K562 (cell line): ENCODE measurements at regions not wholly inside any gene's neighbourhood (a gene's known extent, or its start where the extent isn't known, plus 50 kb on each side); places are given as distances from the start of the nearest gene placed in this dataset.
A peak's percentile ranks its signal among the peaks of the same experiment; 100 is the strongest.

ENCODE experiments used
- E2F8 ChIP-seq: fragments of 450-650 bp; IDR thresholded peaks from 2 replicates; pipeline ENCODE4 v1.7.1; 2018; ENCODE audit warnings: mild to moderate bottlenecking, low read depth; ENCODE audit not compliant: partially characterized antibody
- MAFK ChIP-seq: IDR thresholded peaks from 2 replicates; pipeline ENCODE4 v1.6.1; 2011; ENCODE audit warnings: low read length, improper control_type of control experiment
- MBD2 ChIP-seq: sonication (generic); IDR thresholded peaks from 2 replicates; pipeline ENCODE4 v1.6.1; 2016; ENCODE audit warnings: low read depth, borderline replicate concordance
- MECOM ChIP-seq: fragments of 250-450 bp; sonication (Bioruptor Pico); IDR thresholded peaks from 2 replicates; pipeline ENCODE4 v1.8.0; 2022; ENCODE audit warnings: inconsistent platforms
- NBN ChIP-seq: fragments of 450-650 bp; IDR thresholded peaks from 2 replicates; pipeline ENCODE4 v1.6.1; 2016; ENCODE audit warnings: low read depth, mild to moderate bottlenecking
- PTBP1 ChIP-seq: fragments of 200-400 bp; formaldehyde crosslinking; IDR thresholded peaks from 2 replicates; pipeline ENCODE4 v1.6.1; 2017; ENCODE audit warnings: low read depth, low read length
- PYGO2 ChIP-seq: fragments of 450-650 bp; IDR thresholded peaks from 2 replicates; pipeline ENCODE4 v1.6.1; 2016; ENCODE audit warnings: mild to moderate bottlenecking, missing genetic modification characterization, moderate library complexity, missing compliant biosample characterization
- RBM15 ChIP-seq: fragments of 200-400 bp; formaldehyde crosslinking; IDR thresholded peaks from 2 replicates; pipeline ENCODE4 v1.6.1; 2018; ENCODE audit warnings: mild to moderate bottlenecking, low read length, moderate library complexity; ENCODE audit not compliant: insufficient read depth
- RBM22 ChIP-seq: fragments of 200-400 bp; formaldehyde crosslinking; IDR thresholded peaks from 2 replicates; pipeline ENCODE4 v1.6.1; 2018; ENCODE audit warnings: low read length, low read depth; ENCODE audit not compliant: poor library complexity, severe bottlenecking
- SIX5 ChIP-seq, 2 experiments: IDR thresholded peaks; 2 replicates each; pipeline ENCODE4 v1.6.1; 2011; ENCODE audit warnings: low read length in 2 of 2, borderline replicate concordance in 1 of 2, low read depth in 1 of 2, mild to moderate bottlenecking in 1 of 2, moderate library complexity in 1 of 2; ENCODE audit not compliant: insufficient read depth in 1 of 2
- U2AF2 ChIP-seq: fragments of 200-400 bp; formaldehyde crosslinking; optimal IDR thresholded peaks from 2 replicates; pipeline ENCODE3; 2017; ENCODE audit warnings: low read depth, mild to moderate bottlenecking, low read length
- ZNF184 ChIP-seq: sonication (generic); formaldehyde crosslinking; IDR thresholded peaks from 2 replicates; pipeline ENCODE4 v1.5.0; 2020; ENCODE audit warnings: missing genetic modification reagents
- ZNF347 ChIP-seq: fragments of 450-650 bp; formaldehyde crosslinking; IDR thresholded peaks from 2 replicates; pipeline ENCODE4 v1.4.0; 2020; ENCODE audit warnings: low read depth, mild to moderate bottlenecking, moderate library complexity
- ZNF639 ChIP-seq, 2 experiments: fragments of 200-800 bp in 1 of 2; sonication (Bioruptor generic) in 1 of 2; sonication (generic) in 1 of 2; formaldehyde crosslinking in 1 of 2; IDR thresholded peaks in 1 of 2; conservative IDR thresholded peaks in 1 of 2; 2 replicates each; pipeline versions ENCODE4 v1.5.0 to v1.6.1; 2016 to 2020; ENCODE audit warnings: missing compliant biosample characterization in 1 of 2, missing genetic modification characterization in 1 of 2, missing genetic modification reagents in 1 of 2
- ZNF668 ChIP-seq: fragments of 250-450 bp; sonication (Bioruptor Pico); IDR thresholded peaks from 2 replicates; pipeline ENCODE4 v1.8.0; 2022; ENCODE audit warnings: mild to moderate bottlenecking, inconsistent platforms
- TF ChIP-seq, protein P1 (sequence below), 3 experiments: IDR thresholded peaks in 2 of 3; conservative IDR thresholded peaks in 1 of 3; 2 replicates each; pipeline ENCODE4 v1.5.1; 2011 to 2012; ENCODE audit warnings: low read length in 3 of 3, mild to moderate bottlenecking in 3 of 3, control low read depth in 2 of 3, improper control_type of control experiment in 1 of 3, inconsistent platforms in 1 of 3, low read depth in 1 of 3, mixed read lengths in 1 of 3, moderate library complexity in 1 of 3; ENCODE audit not compliant: insufficient read depth in 2 of 3
- TF ChIP-seq, protein P2 (sequence below), 2 experiments: fragments of 450-650 bp; conservative IDR thresholded peaks; 2 replicates each; pipeline ENCODE4 v1.6.1; 2017; ENCODE audit warnings: mild to moderate bottlenecking in 2 of 2, moderate library complexity in 2 of 2
- TF ChIP-seq, protein P3 (sequence below), 2 experiments: fragments of 250-450 bp in 1 of 2; fragments of 450-650 bp in 1 of 2; sonication (Bioruptor Pico) in 1 of 2; IDR thresholded peaks; 2 replicates each; pipeline versions ENCODE4 v1.6.1 to v1.8.0; 2016 to 2021; ENCODE audit warnings: mild to moderate bottlenecking in 2 of 2, moderate library complexity in 2 of 2, missing compliant biosample characterization in 1 of 2, missing genetic modification characterization in 1 of 2

DNA sequence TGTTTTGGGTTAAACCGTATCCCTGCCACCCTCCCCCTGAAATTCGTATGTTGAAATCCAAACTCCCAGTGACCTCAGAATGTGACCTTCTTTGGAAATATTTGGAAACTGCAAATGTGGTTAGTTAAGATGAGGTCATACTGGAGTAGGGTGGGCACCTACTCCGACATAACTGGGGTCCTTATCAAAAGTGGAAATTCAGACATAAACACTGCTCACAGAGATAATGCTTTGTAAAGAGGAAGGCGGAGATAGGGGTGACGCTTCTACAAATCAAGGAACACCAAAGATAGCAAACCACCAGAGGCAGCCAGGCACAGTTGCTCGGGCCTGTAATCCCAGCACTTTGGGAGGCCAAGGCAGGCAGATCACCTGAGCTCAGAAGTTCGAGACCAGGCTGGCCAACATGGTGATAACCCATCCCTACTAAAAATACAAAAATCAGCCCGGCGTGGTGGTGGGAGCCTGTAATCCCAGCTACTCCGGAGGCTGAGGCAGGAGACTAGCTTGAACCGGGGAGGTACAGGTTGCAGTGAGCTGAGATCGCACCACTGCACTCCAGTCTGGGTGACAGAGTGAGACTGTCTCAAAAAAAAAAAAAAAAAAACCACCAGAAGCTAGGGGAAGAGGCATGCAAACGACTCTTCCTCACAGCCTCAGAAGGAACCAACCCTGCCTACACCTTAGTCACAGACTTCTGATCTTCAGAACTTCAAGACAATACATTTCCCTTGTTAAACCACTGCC lies 51.1 kb upstream of the CHD2 start (continued):
- TF ChIP-seq, protein P1, sequence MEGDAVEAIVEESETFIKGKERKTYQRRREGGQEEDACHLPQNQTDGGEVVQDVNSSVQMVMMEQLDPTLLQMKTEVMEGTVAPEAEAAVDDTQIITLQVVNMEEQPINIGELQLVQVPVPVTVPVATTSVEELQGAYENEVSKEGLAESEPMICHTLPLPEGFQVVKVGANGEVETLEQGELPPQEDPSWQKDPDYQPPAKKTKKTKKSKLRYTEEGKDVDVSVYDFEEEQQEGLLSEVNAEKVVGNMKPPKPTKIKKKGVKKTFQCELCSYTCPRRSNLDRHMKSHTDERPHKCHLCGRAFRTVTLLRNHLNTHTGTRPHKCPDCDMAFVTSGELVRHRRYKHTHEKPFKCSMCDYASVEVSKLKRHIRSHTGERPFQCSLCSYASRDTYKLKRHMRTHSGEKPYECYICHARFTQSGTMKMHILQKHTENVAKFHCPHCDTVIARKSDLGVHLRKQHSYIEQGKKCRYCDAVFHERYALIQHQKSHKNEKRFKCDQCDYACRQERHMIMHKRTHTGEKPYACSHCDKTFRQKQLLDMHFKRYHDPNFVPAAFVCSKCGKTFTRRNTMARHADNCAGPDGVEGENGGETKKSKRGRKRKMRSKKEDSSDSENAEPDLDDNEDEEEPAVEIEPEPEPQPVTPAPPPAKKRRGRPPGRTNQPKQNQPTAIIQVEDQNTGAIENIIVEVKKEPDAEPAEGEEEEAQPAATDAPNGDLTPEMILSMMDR (IDR thresholded peaks at IDR 0.05 in 2 of 3, conservative IDR thresholded peaks at IDR 0.05 in 1 of 3; ENCODE audit: insufficient read depth in 2 of 3, low read depth in 1 of 3, low read length in 3 of 3): no peak
- TF ChIP-seq, protein P2, sequence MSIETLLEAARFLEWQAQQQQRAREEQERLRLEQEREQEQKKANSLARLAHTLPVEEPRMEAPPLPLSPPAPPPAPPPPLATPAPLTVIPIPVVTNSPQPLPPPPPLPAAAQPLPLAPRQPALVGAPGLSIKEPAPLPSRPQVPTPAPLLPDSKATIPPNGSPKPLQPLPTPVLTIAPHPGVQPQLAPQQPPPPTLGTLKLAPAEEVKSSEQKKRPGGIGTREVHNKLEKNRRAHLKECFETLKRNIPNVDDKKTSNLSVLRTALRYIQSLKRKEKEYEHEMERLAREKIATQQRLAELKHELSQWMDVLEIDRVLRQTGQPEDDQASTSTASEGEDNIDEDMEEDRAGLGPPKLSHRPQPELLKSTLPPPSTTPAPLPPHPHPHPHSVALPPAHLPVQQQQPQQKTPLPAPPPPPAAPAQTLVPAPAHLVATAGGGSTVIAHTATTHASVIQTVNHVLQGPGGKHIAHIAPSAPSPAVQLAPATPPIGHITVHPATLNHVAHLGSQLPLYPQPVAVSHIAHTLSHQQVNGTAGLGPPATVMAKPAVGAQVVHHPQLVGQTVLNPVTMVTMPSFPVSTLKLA (conservative IDR thresholded peaks at IDR 0.05): no peak; a peak in 1 of 4 replicates
- TF ChIP-seq SIX5 (IDR thresholded peaks at IDR 0.05; ENCODE audit: borderline replicate concordance in 1 of 2, insufficient read depth in 1 of 2, low read depth in 1 of 2, low read length in 2 of 2): no peak
- TF ChIP-seq NBN: no peak
- no peak for TF ChIP-seq ZNF347
- TF ChIP-seq E2F8: no peak
- TF ChIP-seq MAFK: no peak
- TF ChIP-seq ZNF668 (CRISPR knock-in tag): no peak
- no peak for TF ChIP-seq RBM15
- TF ChIP-seq MECOM (CRISPR knock-in tag): peak; percentile 40; the same call in 1 of the 2 replicates
- TF ChIP-seq ZNF184: no peak
- no peak for TF ChIP-seq RBM22
- TF ChIP-seq ZNF639 (CRISPR knock-in tag; conservative IDR thresholded peaks at IDR 0.05 in 1 of 2, IDR thresholded peaks at IDR 0.05 in 1 of 2): peak in 1 of 2 experiments; percentile 74; a peak in 2 of 4 replicates
- no peak for TF ChIP-seq PYGO2 (tag)
- TF ChIP-seq U2AF2: no peak
- peak; percentile 51 for TF ChIP-seq MBD2
- TF ChIP-seq, protein P3, sequence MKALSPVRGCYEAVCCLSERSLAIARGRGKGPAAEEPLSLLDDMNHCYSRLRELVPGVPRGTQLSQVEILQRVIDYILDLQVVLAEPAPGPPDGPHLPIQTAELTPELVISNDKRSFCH (CRISPR knock-in tag; IDR thresholded peaks at IDR 0.05): no peak
- TF ChIP-seq, protein P3 (tag; IDR thresholded peaks at IDR 0.05): 0 out of 2 replicates have a peak, but pooled peaks have one; percentile 41
- no peak for TF ChIP-seq PTBP1
